Upper lobe of left lung (tissue), 6 donors: ENCODE measurements at regions not wholly inside any gene's neighbourhood (a gene's known extent, or its start where the extent isn't known, plus 50 kb on each side); places are given as distances from the start of the nearest gene placed in this dataset.

Source experiments
- ATAC-seq, 2 donors: fragments of 200-7000 bp; cut with Tn5 transposase; one replicate each; pipeline ENCODE4 v1.9.1; 2022; ENCODE audit warnings: mild to moderate bottlenecking in 2 of 2, moderate library complexity in 2 of 2; ENCODE audit not compliant: low FRiP score in 2 of 2
- DNase-seq, 2 donors: peaks; one replicate each; pipeline ENCODE4 v3.0.0-alpha.2; 2019 to 2020
- H3K27ac ChIP-seq, 4 donors: fragments of 200-600 bp; sonication (generic); one replicate each; pipeline ENCODE4 v1.5.1; 2016 to 2019
- H3K27me3 ChIP-seq, 4 donors: fragments of 200-600 bp; sonication (generic); one replicate each; pipeline ENCODE4 v1.5.1; 2017 to 2019
- H3K36me3 ChIP-seq, 4 donors: fragments of 200-600 bp; sonication (generic); one replicate each; pipeline ENCODE4 v1.5.1; 2016 to 2019
- H3K4me1 ChIP-seq, 4 donors: fragments of 200-600 bp; sonication (generic); one replicate each; pipeline ENCODE4 v1.5.1; 2018 to 2019
- H3K4me3 ChIP-seq, 4 donors: fragments of 200-600 bp; sonication (generic); one replicate each; pipeline ENCODE4 v1.5.1; 2017 to 2019; ENCODE audit warnings: mild to moderate bottlenecking in 2 of 4, moderate library complexity in 1 of 4
- H3K9me3 ChIP-seq, 4 donors: fragments of 200-600 bp; sonication (generic); one replicate each; pipeline ENCODE4 v1.5.1; 2018 to 2019
- EP300 ChIP-seq, 4 donors: sonication (generic); formaldehyde crosslinking; IDR thresholded peaks; one replicate each; pipeline ENCODE4 v1.5.1; 2017; ENCODE audit warnings: antibody characterized with exemption in 4 of 4, control low read depth in 2 of 4
- POLR2A ChIP-seq, 4 donors: fragments of 450-650 bp; IDR thresholded peaks; one replicate each; pipeline ENCODE4 v1.5.1; 2016 to 2017; ENCODE audit warnings: antibody characterized with exemption in 4 of 4, mild to moderate bottlenecking in 2 of 4
- POLR2AphosphoS5 ChIP-seq, 2 donors: sonication (generic); formaldehyde crosslinking; IDR thresholded peaks; one replicate each; pipeline ENCODE4 v1.5.1; 2017; ENCODE audit warnings: antibody characterized with exemption in 2 of 2
- WGBS, 2 donors: methylation state at CpG; one replicate each; pipeline ENCODE4 v1.1.5; 2017 to 2018; 5-methylcytosine and 5-hydroxymethylcytosine counted together
- TF ChIP-seq, protein P1 (sequence below), 6 experiments: fragments of 450-650 bp in 4 of 6; fragments of 200-600 bp in 2 of 6; sonication (generic) in 2 of 6; IDR thresholded peaks; one replicate each; pipeline ENCODE4 v1.5.1; 2016 to 2019; ENCODE audit warnings: antibody characterized with exemption in 6 of 6
- donor health status: DM: no; HTN: no; CAD: no; lungs with moderate emphysema.
- donor health status: DM: no; HTN: yes; CAD: no; lungs with severe emphysema.

DNA sequence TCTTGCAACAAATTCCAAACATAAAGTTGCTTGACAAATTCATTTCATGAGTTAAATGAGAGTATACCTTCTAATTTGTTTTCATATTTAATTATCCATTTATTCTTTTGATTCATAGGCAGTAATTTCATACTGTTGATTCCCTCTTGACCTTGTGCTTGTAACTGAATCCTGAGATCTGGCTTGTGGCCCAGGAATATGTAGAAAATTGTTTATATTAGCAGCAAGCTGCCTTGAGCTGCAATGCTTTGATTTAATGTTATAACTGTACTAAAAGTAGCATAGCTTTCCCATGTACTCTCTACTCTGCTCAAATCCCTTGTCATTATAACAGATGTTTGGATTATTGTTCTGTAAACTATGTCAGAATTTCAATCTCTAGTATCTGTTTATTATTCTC, 780.7 kb downstream of the NR2F1-AS1 start:
- ATAC-seq: no peak
- no peak for DNase-seq
- no peaks in the 10 kb centered on the region for H3K27me3 ChIP-seq
- no peak overlapping the region for H3K27ac ChIP-seq
- TF ChIP-seq POLR2AphosphoS5 (IDR thresholded peaks at IDR 0.05) (no peak), POLR2A (IDR thresholded peaks at IDR 0.05) (no peak), EP300 (IDR thresholded peaks at IDR 0.05) (no peak)
- H3K4me3 ChIP-seq: no peak overlapping the region
- no peaks in the 10 kb centered on the region for H3K4me1 ChIP-seq
- H3K9me3 ChIP-seq: peaks cover 0 to 7% (median 4%) of the 10 kb centered on the region in 4 donors
- H3K36me3 ChIP-seq: no peaks in the 10 kb centered on the region

DNA sequence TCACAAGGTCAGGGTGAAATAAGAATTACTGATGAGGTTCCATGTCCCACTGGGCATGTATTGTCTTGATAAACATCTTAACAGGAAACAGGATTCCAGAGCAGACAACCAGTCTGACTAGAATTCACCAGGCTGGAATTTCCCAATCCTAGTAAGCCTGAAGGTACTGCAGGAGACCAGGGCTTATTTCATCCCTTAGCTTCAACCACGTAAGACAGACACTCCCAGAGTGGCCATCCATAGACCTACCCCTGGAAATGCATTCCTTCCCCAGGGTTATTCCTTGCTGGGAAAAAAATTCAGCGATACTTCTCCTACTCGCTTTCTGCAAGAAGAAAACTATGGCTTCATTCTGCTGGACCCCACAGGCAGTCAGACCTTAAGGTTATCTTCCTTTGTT, 785.4 kb downstream of the NR2F1-AS1 start:
- WGBS, 2 donors: 89 to 94% methylated on average over 3 of the region's 3 CpGs
- no peak for TF ChIP-seq POLR2AphosphoS5 (IDR thresholded peaks at IDR 0.05)
- TF ChIP-seq, protein P1, sequence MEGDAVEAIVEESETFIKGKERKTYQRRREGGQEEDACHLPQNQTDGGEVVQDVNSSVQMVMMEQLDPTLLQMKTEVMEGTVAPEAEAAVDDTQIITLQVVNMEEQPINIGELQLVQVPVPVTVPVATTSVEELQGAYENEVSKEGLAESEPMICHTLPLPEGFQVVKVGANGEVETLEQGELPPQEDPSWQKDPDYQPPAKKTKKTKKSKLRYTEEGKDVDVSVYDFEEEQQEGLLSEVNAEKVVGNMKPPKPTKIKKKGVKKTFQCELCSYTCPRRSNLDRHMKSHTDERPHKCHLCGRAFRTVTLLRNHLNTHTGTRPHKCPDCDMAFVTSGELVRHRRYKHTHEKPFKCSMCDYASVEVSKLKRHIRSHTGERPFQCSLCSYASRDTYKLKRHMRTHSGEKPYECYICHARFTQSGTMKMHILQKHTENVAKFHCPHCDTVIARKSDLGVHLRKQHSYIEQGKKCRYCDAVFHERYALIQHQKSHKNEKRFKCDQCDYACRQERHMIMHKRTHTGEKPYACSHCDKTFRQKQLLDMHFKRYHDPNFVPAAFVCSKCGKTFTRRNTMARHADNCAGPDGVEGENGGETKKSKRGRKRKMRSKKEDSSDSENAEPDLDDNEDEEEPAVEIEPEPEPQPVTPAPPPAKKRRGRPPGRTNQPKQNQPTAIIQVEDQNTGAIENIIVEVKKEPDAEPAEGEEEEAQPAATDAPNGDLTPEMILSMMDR (IDR thresholded peaks at IDR 0.05): no peak
- no peak for TF ChIP-seq EP300 (IDR thresholded peaks at IDR 0.05)
- no peak for TF ChIP-seq POLR2A (IDR thresholded peaks at IDR 0.05)
- Histone ChIP-seq H3K27ac (no peak overlapping the region), H3K36me3 (no peaks in the 10 kb centered on the region), H3K4me1 (no peaks in the 10 kb centered on the region), H3K27me3 (no peaks in the 10 kb centered on the region), H3K9me3 (peaks cover 0 to 9% (median 5%) of the 10 kb centered on the region in 4 donors), H3K4me3 (no peak overlapping the region)
- no peak for DNase-seq
- ATAC-seq: no peak

DNA sequence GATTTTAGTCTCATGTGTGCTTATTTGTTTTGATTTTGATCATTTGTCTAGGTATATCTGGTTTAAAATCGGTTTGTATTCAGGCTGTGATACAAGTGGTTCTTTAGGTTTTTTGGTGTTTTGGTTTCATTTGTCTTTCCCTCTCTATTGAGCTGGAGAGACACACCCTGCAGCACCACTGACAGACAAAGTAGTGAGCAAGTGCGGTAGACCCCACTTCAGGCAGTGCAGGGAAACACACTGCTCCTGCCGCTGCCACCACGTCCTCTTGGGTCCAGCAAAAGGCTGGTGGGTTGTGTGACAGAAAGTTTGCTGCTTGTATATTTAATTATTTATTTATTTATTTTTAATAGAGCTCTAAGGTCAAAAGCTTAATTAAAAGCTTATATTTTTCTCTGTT, 801.0 kb downstream of the NR2F1-AS1 start:
- ATAC-seq (no peak), DNase-seq (no peak)
- Histone ChIP-seq H3K9me3 (no peaks in the 10 kb centered on the region), H3K4me1 (no peaks in the 10 kb centered on the region), H3K27ac (no peak overlapping the region), H3K36me3 (no peaks in the 10 kb centered on the region), H3K27me3 (no peaks in the 10 kb centered on the region), H3K4me3 (no peak overlapping the region)
- WGBS, 2 donors: 57 to 60% methylated on average over 4 of the region's 4 CpGs
- TF ChIP-seq POLR2A (IDR thresholded peaks at IDR 0.05) (no peak), POLR2AphosphoS5 (IDR thresholded peaks at IDR 0.05) (no peak), EP300 (IDR thresholded peaks at IDR 0.05) (no peak)
- TF ChIP-seq, protein P1 (IDR thresholded peaks at IDR 0.05): no peak

DNA sequence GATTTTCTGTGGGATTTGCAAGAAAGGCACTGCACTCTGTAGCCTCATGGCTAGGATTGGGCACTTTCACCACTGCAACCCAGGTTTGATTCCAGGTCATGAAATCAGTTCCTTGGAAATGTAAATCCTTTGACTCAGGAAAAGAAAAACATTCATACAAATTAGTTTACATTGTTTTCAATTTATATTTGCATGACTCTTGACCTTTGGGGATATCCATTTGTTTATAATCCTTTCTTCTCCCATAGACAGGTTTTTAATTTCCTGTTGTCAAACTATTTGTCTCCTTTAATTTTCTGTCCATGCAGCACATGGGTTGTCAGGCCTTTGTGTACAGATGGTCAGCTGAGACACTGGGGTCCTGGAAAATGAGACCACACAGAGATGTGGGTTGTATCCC, 801.5 kb downstream of the NR2F1-AS1 start:
- Histone ChIP-seq H3K27me3 (no peaks in the 10 kb centered on the region), H3K27ac (no peak overlapping the region), H3K36me3 (no peaks in the 10 kb centered on the region), H3K9me3 (no peaks in the 10 kb centered on the region), H3K4me3 (no peak overlapping the region), H3K4me1 (no peaks in the 10 kb centered on the region)
- TF ChIP-seq EP300 (IDR thresholded peaks at IDR 0.05) (no peak), POLR2A (IDR thresholded peaks at IDR 0.05) (no peak), POLR2AphosphoS5 (IDR thresholded peaks at IDR 0.05) (no peak)
- TF ChIP-seq, protein P1 (IDR thresholded peaks at IDR 0.05): no peak
- DNase-seq (no peak), ATAC-seq (no peak)

DNA sequence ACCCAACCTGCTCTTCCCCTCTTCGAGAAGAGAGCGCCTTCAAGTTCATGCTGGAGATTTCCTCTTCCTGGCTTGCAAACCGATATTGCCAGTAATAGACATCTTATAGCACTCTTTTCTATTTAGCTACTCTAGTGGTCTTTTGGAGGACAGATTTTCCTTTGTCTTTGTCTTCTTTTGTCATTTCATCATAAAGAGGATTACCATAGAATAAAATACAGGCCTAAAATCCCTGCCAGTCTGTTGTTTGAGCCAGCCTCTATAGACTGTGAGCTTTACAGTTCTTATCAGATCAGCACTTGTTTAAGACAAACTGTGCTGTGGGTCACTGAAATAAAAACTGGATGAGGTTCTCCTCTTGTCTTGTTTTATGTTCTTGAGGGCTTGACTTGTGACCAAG, 802.8 kb downstream of the NR2F1-AS1 start:
- Histone ChIP-seq H3K27me3 (no peaks in the 10 kb centered on the region), H3K36me3 (no peaks in the 10 kb centered on the region), H3K4me1 (no peaks in the 10 kb centered on the region), H3K27ac (no peak overlapping the region), H3K9me3 (no peaks in the 10 kb centered on the region), H3K4me3 (no peak overlapping the region)
- no peak for DNase-seq
- TF ChIP-seq, protein P1 (IDR thresholded peaks at IDR 0.05): no peak
- TF ChIP-seq EP300 (IDR thresholded peaks at IDR 0.05) (no peak), POLR2AphosphoS5 (IDR thresholded peaks at IDR 0.05) (no peak), POLR2A (IDR thresholded peaks at IDR 0.05) (no peak)
- WGBS, 2 donors: 81 to 86% methylated on average over 3 of the region's 3 CpGs
- no peak for ATAC-seq
